HCT116 (cell line): ENCODE measurements at regions not wholly inside any gene's neighbourhood (a gene's known extent, or its start where the extent isn't known, plus 50 kb on each side); places are given as distances from the start of the nearest gene placed in this dataset.

Experiments used
- ATAC-seq: fragments of 200-7000 bp; cut with Tn5 transposase; 2 replicates; pipeline ENCODE4 v1.9.1; 2020; ENCODE audit warnings: mild to moderate bottlenecking, moderate library complexity
- BruUV-seq: library from RNA; stranded (reverse); fragments of 400-500 nt; replicated peaks from 2 replicates; lab custom pipeline; 2021; lab: Mats Ljungman, UMichigan
- CTCF ChIA-PET: fragments of 300-600 bp; sonication (Branson Sonifier 250); formaldehyde crosslinking; loops from one replicate; lab custom pipeline; 2021; ENCODE audit warnings: antibody characterized with exemption; lab: Charles Lee
- POLR2A ChIA-PET: fragments of 300-600, 350-600 bp; sonication (Branson Sonifier 250); formaldehyde crosslinking; loops from one replicate; lab custom pipeline; 2021; ENCODE audit warnings: antibody characterized with exemption; lab: Charles Lee
- RAD21 ChIA-PET, 2 experiments: fragments of 300-600 bp; sonication (Branson Sonifier 250); formaldehyde crosslinking; loops; one replicate each; lab custom pipeline; 2023; ENCODE audit warnings: low total read pairs in 2 of 2; ENCODE audit not compliant: uncharacterized antibody in 2 of 2, unreplicated experiment in 2 of 2, low non-redundant PET in 1 of 2; lab: Charles Lee
- DNase-seq: peaks from one replicate; pipeline ENCODE4 v3.0.0-alpha.2; 2010; ENCODE audit warnings: low read depth, low spot score
- H2AFZ ChIP-seq: fragments of 200-600 bp; shearing (Covaris generic), sonication (generic); 2 replicates; pipeline ENCODE4 v1.6.1; 2017; ENCODE audit warnings: low read depth, mixed run types, mixed read lengths, antibody characterized with exemption, low read length; ENCODE audit not compliant: poor library complexity, severe bottlenecking
- H3K27ac ChIP-seq: 2 replicates; pipeline ENCODE4 v1.5.1; 2012; ENCODE audit warnings: low read depth, low read length
- H3K27me3 ChIP-seq: fragments of 200-600 bp; sonication (generic); 2 replicates; pipeline ENCODE4 v1.6.1; 2016; ENCODE audit warnings: mixed run types, low read length, mixed read lengths; ENCODE audit not compliant: insufficient read depth
- H3K36me3 ChIP-seq, 2 experiments: fragments of 200-500 bp in 1 of 2; fragments of 200-600 bp in 1 of 2; sonication (Bioruptor generic) in 1 of 2; sonication (generic) in 1 of 2; 2 replicates each; pipeline versions ENCODE4 v1.5.1 to v1.6.1; 2014 to 2016; ENCODE audit warnings: low read length in 2 of 2, inconsistent platforms in 1 of 2, mixed read lengths in 1 of 2, mixed run types in 1 of 2; ENCODE audit not compliant: insufficient read depth in 2 of 2, control insufficient read depth in 1 of 2
- H3K4me1 ChIP-seq, 2 experiments: fragments of 200-600 bp in 1 of 2; sonication (generic) in 1 of 2; 2 replicates each; pipeline versions ENCODE4 v1.5.1 to v1.6.1; 2012 to 2017; ENCODE audit warnings: low read length in 2 of 2, inconsistent platforms in 1 of 2, mild to moderate bottlenecking in 1 of 2, mixed read lengths in 1 of 2, mixed run types in 1 of 2, moderate library complexity in 1 of 2; ENCODE audit not compliant: insufficient read depth in 2 of 2, control insufficient read depth in 1 of 2
- H3K4me2 ChIP-seq: fragments of 200-600 bp; sonication (generic); 2 replicates; pipeline ENCODE4 v1.6.1; 2017; ENCODE audit warnings: mixed run types, low read length, mixed read lengths
- H3K4me3 ChIP-seq, 2 experiments: fragments of 200-600 bp in 1 of 2; sonication (generic) in 1 of 2; replicated peaks in 1 of 2; 2 replicates each; pipeline ENCODE4 v1.5.1; 2011 to 2016; ENCODE audit warnings: low read length in 2 of 2, control low read depth in 1 of 2, low read depth in 1 of 2, mild to moderate bottlenecking in 1 of 2, mixed read lengths in 1 of 2, mixed run types in 1 of 2
- H3K79me2 ChIP-seq: fragments of 200-600 bp; sonication (generic); 2 replicates; pipeline ENCODE4 v1.6.1; 2017; ENCODE audit warnings: mild to moderate bottlenecking, mixed run types, low read length, moderate library complexity, mixed read lengths; ENCODE audit not compliant: insufficient read depth
- H3K9ac ChIP-seq: fragments of 200-600 bp; sonication (generic); 2 replicates; pipeline ENCODE4 v1.6.1; 2016; ENCODE audit warnings: low read length, mixed read lengths
- H3K9me2 ChIP-seq: fragments of 200-600 bp; sonication (generic), shearing (Covaris generic); 2 replicates; pipeline ENCODE4 v1.6.1; 2017; ENCODE audit warnings: mixed run types, mild to moderate bottlenecking, moderate library complexity; ENCODE audit not compliant: insufficient read depth
- H3K9me3 ChIP-seq, 2 experiments: fragments of 200-500 bp in 1 of 2; fragments of 200-600 bp in 1 of 2; sonication (Bioruptor generic) in 1 of 2; sonication (generic) in 1 of 2; 2 replicates each; pipeline ENCODE4 v1.6.1; 2014 to 2017; ENCODE audit warnings: low read length in 2 of 2, mixed read lengths in 2 of 2, inconsistent platforms in 1 of 2, low read depth in 1 of 2, mild to moderate bottlenecking in 1 of 2, mixed run types in 1 of 2, moderate library complexity in 1 of 2; ENCODE audit not compliant: control insufficient read depth in 1 of 2, insufficient read depth in 1 of 2
- H4K20me1 ChIP-seq: fragments of 200-600 bp; sonication (generic), shearing (Covaris generic); 2 replicates; pipeline ENCODE4 v1.6.1; 2017; ENCODE audit warnings: mixed run types, mild to moderate bottlenecking, moderate library complexity; ENCODE audit not compliant: insufficient read depth
- ATF3 ChIP-seq: IDR thresholded peaks from 2 replicates; pipeline ENCODE4 v1.6.1; 2012
- CBX3 ChIP-seq: IDR thresholded peaks from 2 replicates; pipeline ENCODE4 v1.6.1; 2012; ENCODE audit warnings: low read depth
- CEBPB ChIP-seq: IDR thresholded peaks from 2 replicates; pipeline ENCODE4 v1.6.1; 2012; ENCODE audit warnings: low read depth
- CTCF ChIP-seq, 3 experiments: fragments of 200-600 bp in 1 of 3; sonication (generic) in 1 of 3; IDR thresholded peaks in 2 of 3; conservative IDR thresholded peaks in 1 of 3; 2 replicates each; pipeline ENCODE4 v1.5.1; 2012 to 2017; ENCODE audit warnings: low read depth in 2 of 3, low read length in 2 of 3, antibody characterized with exemption in 1 of 3, borderline replicate concordance in 1 of 3, control low read depth in 1 of 3, mild to moderate bottlenecking in 1 of 3, mixed read lengths in 1 of 3, mixed run types in 1 of 3, moderate library complexity in 1 of 3; ENCODE audit not compliant: insufficient read depth in 1 of 3
- EGR1 ChIP-seq: IDR thresholded peaks from 2 replicates; pipeline ENCODE4 v1.6.1; 2012; ENCODE audit warnings: low read depth
- ELF1 ChIP-seq: IDR thresholded peaks from 2 replicates; pipeline ENCODE4 v1.6.1; 2012; ENCODE audit warnings: low read depth, borderline replicate concordance
- EZH2 ChIP-seq: fragments of 200-600 bp; sonication (generic); IDR thresholded peaks from 2 replicates; pipeline ENCODE4 v1.6.1; 2017; ENCODE audit warnings: antibody characterized with exemption, mixed run types
- EZH2phosphoT487 ChIP-seq: fragments of 200-600 bp; IDR thresholded peaks from 2 replicates; pipeline ENCODE4 v1.6.1; 2018; ENCODE audit warnings: antibody characterized with exemption, borderline replicate concordance
- JUND ChIP-seq: IDR thresholded peaks from 2 replicates; pipeline ENCODE4 v1.6.1; 2012
- MAX ChIP-seq: IDR thresholded peaks from 2 replicates; pipeline ENCODE4 v1.6.1; 2012
- POLR2A ChIP-seq: IDR thresholded peaks from 2 replicates; pipeline ENCODE4 v1.7.0; 2011; ENCODE audit warnings: borderline replicate concordance; ENCODE audit not compliant: insufficient read depth, insufficient read length; ENCODE audit errors: extremely low read depth
- RAD21 ChIP-seq: IDR thresholded peaks from 2 replicates; pipeline ENCODE4 v1.6.1; 2012; ENCODE audit warnings: low read depth, mild to moderate bottlenecking
- REST ChIP-seq: IDR thresholded peaks from 2 replicates; pipeline ENCODE4 v1.6.1; 2012; ENCODE audit warnings: low read depth
- SIN3A ChIP-seq: IDR thresholded peaks from 2 replicates; pipeline ENCODE4 v1.6.1; 2012; ENCODE audit warnings: low read depth
- SP1 ChIP-seq: IDR thresholded peaks from 2 replicates; pipeline ENCODE4 v1.6.1; 2012; ENCODE audit warnings: low read depth
- YY1 ChIP-seq: IDR thresholded peaks from 2 replicates; pipeline ENCODE4 v1.6.1; 2011; ENCODE audit warnings: low read length, low read depth, moderate library complexity, mild to moderate bottlenecking; ENCODE audit not compliant: insufficient replicate concordance; ENCODE audit errors: extremely low read depth
- ZFX ChIP-seq: fragments of 450-650 bp; IDR thresholded peaks from 2 replicates; pipeline ENCODE4 v1.6.1; 2017
- ZNF274 ChIP-seq: fragments of 200-500 bp; sonication (Bioruptor generic); IDR thresholded peaks from 2 replicates; pipeline ENCODE4 v1.6.1; 2014; ENCODE audit warnings: mild to moderate bottlenecking, low read depth, low read length, inconsistent platforms
- intact Hi-C: fragments of 100-400 bp; cut with micrococcal nuclease; formaldehyde crosslinking; loops from 2 replicates; pipeline ENCODE4 v1.10.0; 2022

GRCh38 chr10:15428681-15429080, 57.6 kb upstream of the FAM171A1 start:
- Histone ChIP-seq H3K4me1 (no peaks in the 10 kb centered on the region), H3K36me3 (no peaks in the 10 kb centered on the region), H3K4me2 (no peak overlapping the region), H3K9me2 (no peaks in the 10 kb centered on the region), H4K20me1 (no peaks in the 10 kb centered on the region), H3K27me3 (no peaks in the 10 kb centered on the region), H3K4me3 (no peak overlapping the region), H3K79me2 (no peaks in the 10 kb centered on the region), H2AFZ (no peak overlapping the region), H3K9ac (no peak overlapping the region), H3K27ac (no peak overlapping the region), H3K9me3 (no peaks in the 10 kb centered on the region)
- RAD21 ChIA-PET: no interaction called here
- CTCF ChIA-PET: interaction anchor here (0.8 to 1.1 kb wide), 3 partner anchors 9 to 289 kb away, joined by 3 to 4 read pairs (median 3); no protein-coding TSS in a partner anchor
- no peak for TF ChIP-seq EZH2phosphoT487
- TF ChIP-seq REST: no peak
- TF ChIP-seq ATF3: no peak
- TF ChIP-seq YY1: no peak
- no peak for TF ChIP-seq MAX
- TF ChIP-seq POLR2A: no peak
- no peak for TF ChIP-seq RAD21
- TF ChIP-seq CBX3: no peak
- no peak for TF ChIP-seq CTCF (IDR thresholded peaks at IDR 0.05 in 2 of 3, conservative IDR thresholded peaks at IDR 0.05 in 1 of 3; ENCODE audit: borderline replicate concordance in 1 of 3, insufficient read depth in 1 of 3, low read depth in 2 of 3, low read length in 2 of 3)
- no peak for TF ChIP-seq SP1
- no peak for TF ChIP-seq CEBPB
- TF ChIP-seq ZFX: no peak
- no peak for TF ChIP-seq SIN3A
- no peak for TF ChIP-seq EZH2
- no peak for TF ChIP-seq EGR1
- no peak for TF ChIP-seq ZNF274
- TF ChIP-seq ELF1: no peak
- TF ChIP-seq JUND: no peak
- no TSS peak for BruUV-seq
- POLR2A ChIA-PET: no interaction called here
- ATAC-seq (no peak), DNase-seq (no peak)
- intact Hi-C loops: no loop called here
